A673 (cell line): ENCODE measurements at regions not wholly inside any gene's neighbourhood (a gene's known extent, or its start where the extent isn't known, plus 50 kb on each side); places are given as distances from the start of the nearest gene placed in this dataset.

Experiments
- EZH2 ChIP-seq: fragments of 200-600 bp; sonication (generic); IDR thresholded peaks from 2 replicates; pipeline ENCODE4 v1.6.1; 2017; ENCODE audit warnings: borderline replicate concordance, low read depth, mild to moderate bottlenecking, mixed read lengths, antibody characterized with exemption, low read length; ENCODE audit not compliant: poor library complexity, severe bottlenecking
- TF ChIP-seq, protein P1 (sequence below): fragments of 300-800, 200-600 bp; sonication (generic); conservative IDR thresholded peaks from 2 replicates; pipeline ENCODE4 v1.5.1; 2017; ENCODE audit warnings: low read depth, mild to moderate bottlenecking, antibody characterized with exemption, low read length, moderate library complexity, mixed read lengths

DNA sequence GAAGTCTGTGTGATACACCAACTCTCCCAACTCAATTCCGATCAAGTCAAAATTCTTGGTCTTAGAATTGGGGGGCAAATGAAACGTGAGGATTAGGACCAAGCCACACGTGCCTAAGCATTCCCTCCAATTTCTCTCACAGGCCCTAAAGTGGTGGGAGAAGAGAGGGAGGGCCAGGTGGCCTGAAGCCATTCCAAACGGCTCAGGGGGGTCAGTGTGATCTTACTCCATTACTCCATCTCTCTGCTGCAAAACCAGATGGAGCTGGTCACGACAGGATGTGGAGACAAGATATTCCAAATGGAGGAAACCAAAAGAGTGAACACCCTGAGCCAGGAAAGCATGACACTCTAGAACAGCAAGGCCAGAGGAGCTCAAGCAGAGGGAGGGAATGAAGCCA lies 195.4 kb downstream of the FOXO1 start:
- TF ChIP-seq, protein P1, sequence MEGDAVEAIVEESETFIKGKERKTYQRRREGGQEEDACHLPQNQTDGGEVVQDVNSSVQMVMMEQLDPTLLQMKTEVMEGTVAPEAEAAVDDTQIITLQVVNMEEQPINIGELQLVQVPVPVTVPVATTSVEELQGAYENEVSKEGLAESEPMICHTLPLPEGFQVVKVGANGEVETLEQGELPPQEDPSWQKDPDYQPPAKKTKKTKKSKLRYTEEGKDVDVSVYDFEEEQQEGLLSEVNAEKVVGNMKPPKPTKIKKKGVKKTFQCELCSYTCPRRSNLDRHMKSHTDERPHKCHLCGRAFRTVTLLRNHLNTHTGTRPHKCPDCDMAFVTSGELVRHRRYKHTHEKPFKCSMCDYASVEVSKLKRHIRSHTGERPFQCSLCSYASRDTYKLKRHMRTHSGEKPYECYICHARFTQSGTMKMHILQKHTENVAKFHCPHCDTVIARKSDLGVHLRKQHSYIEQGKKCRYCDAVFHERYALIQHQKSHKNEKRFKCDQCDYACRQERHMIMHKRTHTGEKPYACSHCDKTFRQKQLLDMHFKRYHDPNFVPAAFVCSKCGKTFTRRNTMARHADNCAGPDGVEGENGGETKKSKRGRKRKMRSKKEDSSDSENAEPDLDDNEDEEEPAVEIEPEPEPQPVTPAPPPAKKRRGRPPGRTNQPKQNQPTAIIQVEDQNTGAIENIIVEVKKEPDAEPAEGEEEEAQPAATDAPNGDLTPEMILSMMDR = no peak
- no peak for TF ChIP-seq EZH2
